Fibroblast of lung (primary cell): ENCODE measurements at regions not wholly inside any gene's neighbourhood (a gene's known extent, or its start where the extent isn't known, plus 50 kb on each side); places are given as distances from the start of the nearest gene placed in this dataset.

Experiments
- DNase-seq, 2 donors: peaks; one replicate each; pipeline versions ENCODE4 v3.0.0 to v3.0.0-alpha.2; 2010; ENCODE audit warnings: low read depth in 2 of 2
- H2AFZ ChIP-seq: 2 replicates; pipeline ENCODE4 v1.5.1; 2012; ENCODE audit warnings: low read length, control low read depth, inconsistent platforms
- H3K27ac ChIP-seq: 2 replicates; pipeline ENCODE4 v1.5.1; 2011; ENCODE audit warnings: low read length, control low read depth; ENCODE audit not compliant: insufficient read depth
- H3K27me3 ChIP-seq: 2 replicates; pipeline ENCODE4 v1.5.1; 2011; ENCODE audit warnings: mild to moderate bottlenecking, low read length; ENCODE audit not compliant: control insufficient read depth, insufficient read depth
- H3K36me3 ChIP-seq: 2 replicates; pipeline ENCODE4 v1.5.1; 2011; ENCODE audit warnings: low read length; ENCODE audit not compliant: control insufficient read depth, insufficient read depth
- H3K4me1 ChIP-seq: 2 replicates; pipeline ENCODE4 v1.5.1; 2011; ENCODE audit warnings: low read length; ENCODE audit not compliant: control insufficient read depth, insufficient read depth; ENCODE audit errors: extremely low read depth
- H3K4me2 ChIP-seq: 2 replicates; pipeline ENCODE4 v1.5.1; 2011; ENCODE audit warnings: low read length, control low read depth; ENCODE audit not compliant: insufficient read depth; ENCODE audit errors: extremely low read depth
- H3K4me3 ChIP-seq, 4 experiments: fragments of 200-600 bp in 1 of 4; sonication (generic) in 1 of 4; replicated peaks in 1 of 4; 2 replicates each; pipeline ENCODE4 v1.5.1; 2011 to 2016; ENCODE audit warnings: low read length in 4 of 4, low read depth in 3 of 4, mild to moderate bottlenecking in 3 of 4, control low read depth in 2 of 4, inconsistent platforms in 1 of 4, mixed read lengths in 1 of 4; ENCODE audit not compliant: insufficient read depth in 1 of 4; ENCODE audit errors: control extremely low read depth in 1 of 4
- H3K79me2 ChIP-seq: 2 replicates; pipeline ENCODE4 v1.5.1; 2012; ENCODE audit warnings: mild to moderate bottlenecking, low read length, inconsistent platforms; ENCODE audit not compliant: control insufficient read depth, insufficient read depth
- H3K9ac ChIP-seq: 2 replicates; pipeline ENCODE4 v1.5.1; 2011; ENCODE audit warnings: mild to moderate bottlenecking, low read length, control low read depth; ENCODE audit not compliant: insufficient read depth
- H3K9me3 ChIP-seq: 2 replicates; pipeline ENCODE4 v1.5.1; 2012; ENCODE audit warnings: low read depth, low read length; ENCODE audit not compliant: control insufficient read depth, insufficient read depth
- H4K20me1 ChIP-seq: 2 replicates; pipeline ENCODE4 v1.5.1; 2011; ENCODE audit warnings: low read length; ENCODE audit not compliant: control insufficient read depth, insufficient read depth; ENCODE audit errors: extremely low read depth
- CTCF ChIP-seq, 2 donors: IDR thresholded peaks in 1 of 2; conservative IDR thresholded peaks in 1 of 2; 1 replicate in 1 of 2; 2 replicates in 1 of 2; pipeline ENCODE4 v1.5.1; 2011 to 2012; ENCODE audit warnings: low read length in 2 of 2, control low read depth in 1 of 2, inconsistent platforms in 1 of 2, low read depth in 1 of 2, mild to moderate bottlenecking in 1 of 2
- EZH2 ChIP-seq: IDR thresholded peaks from 2 replicates; pipeline ENCODE4 v1.5.1; 2012; ENCODE audit warnings: low read length, control low read depth, mild to moderate bottlenecking; ENCODE audit errors: missing control alignments

GRCh38 chr2:60271713-60272112, 281.7 kb downstream of the BCL11A start:
- TF ChIP-seq EZH2 (no peak), CTCF (conservative IDR thresholded peaks at IDR 0.05 in 1 of 2, IDR thresholded peaks at IDR 0.05 in 1 of 2; ENCODE audit: low read depth in 1 of 2, low read length in 2 of 2) (no peak)
- Histone ChIP-seq H2AFZ (no peak overlapping the region), H3K27ac (no peak overlapping the region), H4K20me1 (no peaks in the 10 kb centered on the region), H3K36me3 (no peaks in the 10 kb centered on the region), H3K9ac (no peak overlapping the region), H3K79me2 (no peaks in the 10 kb centered on the region), H3K4me3 (no peak overlapping the region), H3K4me2 (no peak overlapping the region), H3K9me3 (no peaks in the 10 kb centered on the region), H3K4me1 (no peaks in the 10 kb centered on the region), H3K27me3 (no peaks in the 10 kb centered on the region)
- no peak for DNase-seq

DNA sequence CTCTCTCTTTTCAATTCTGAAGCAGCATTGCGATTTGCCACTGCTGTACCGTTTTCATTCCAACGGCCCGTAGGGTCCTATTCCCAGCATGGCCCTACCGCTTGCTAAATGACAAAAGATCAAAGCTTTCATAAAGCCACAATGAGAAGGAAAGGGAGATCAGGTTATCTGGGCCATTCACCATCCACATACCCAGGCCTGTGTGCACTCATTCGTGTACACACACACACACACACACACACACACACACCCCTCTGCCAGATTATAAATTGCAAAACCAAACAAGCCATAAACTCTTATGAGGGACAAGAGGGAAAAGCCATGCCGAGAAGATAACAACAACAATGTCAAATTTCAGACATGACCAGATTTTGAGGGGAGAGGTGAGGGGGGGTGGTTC, 282.3 kb downstream of the BCL11A start:
- H2AFZ ChIP-seq, result no peak overlapping the region
- no peaks in the 10 kb centered on the region for H4K20me1 ChIP-seq
- H3K27me3 ChIP-seq, result no peaks in the 10 kb centered on the region
- H3K4me3 ChIP-seq, result no peak overlapping the region
- no peak overlapping the region for H3K9ac ChIP-seq
- no peak overlapping the region for H3K27ac ChIP-seq
- H3K36me3 ChIP-seq, result no peaks in the 10 kb centered on the region
- no peaks in the 10 kb centered on the region for H3K79me2 ChIP-seq
- H3K4me2 ChIP-seq, result no peak overlapping the region
- no peaks in the 10 kb centered on the region for H3K9me3 ChIP-seq
- H3K4me1 ChIP-seq, result no peaks in the 10 kb centered on the region
- DNase-seq, result no peak
- TF ChIP-seq CTCF (conservative IDR thresholded peaks at IDR 0.05 in 1 of 2, IDR thresholded peaks at IDR 0.05 in 1 of 2; ENCODE audit: low read depth in 1 of 2, low read length in 2 of 2) (no peak), EZH2 (no peak)

GRCh38 chr2:60268661-60269060, 284.8 kb downstream of the BCL11A start:
- no peak for TF ChIP-seq CTCF (conservative IDR thresholded peaks at IDR 0.05 in 1 of 2, IDR thresholded peaks at IDR 0.05 in 1 of 2; ENCODE audit: low read depth in 1 of 2, low read length in 2 of 2)
- no peak for TF ChIP-seq EZH2
- Histone ChIP-seq H3K27ac (no peak overlapping the region), H3K9ac (no peak overlapping the region), H2AFZ (no peak overlapping the region), H3K79me2 (no peaks in the 10 kb centered on the region), H3K36me3 (no peaks in the 10 kb centered on the region), H3K4me2 (no peak overlapping the region), H4K20me1 (no peaks in the 10 kb centered on the region), H3K9me3 (no peaks in the 10 kb centered on the region), H3K4me3 (no peak overlapping the region), H3K4me1 (no peaks in the 10 kb centered on the region), H3K27me3 (no peaks in the 10 kb centered on the region)
- DNase-seq, result no peak
